OCI-LY1 (cell line): ENCODE measurements at regions not wholly inside any gene's neighbourhood (a gene's known extent, or its start where the extent isn't known, plus 50 kb on each side); places are given as distances from the start of the nearest gene placed in this dataset.
"Not testable (repeated sequence)": the region's sequence is repeated elsewhere in the genome, so short reads cannot be mapped to it uniquely, and the experiment has no call there.

ENCODE experiments used
- H2AFZ ChIP-seq: fragments of 200-600 bp; sonication (generic), shearing (Covaris generic); 2 replicates; pipeline ENCODE4 v1.6.0; 2014; ENCODE audit warnings: antibody characterized with exemption, mild to moderate bottlenecking, low read length
- H3F3A ChIP-seq: fragments of 200-600 bp; sonication (generic), shearing (Covaris generic); 2 replicates; pipeline ENCODE4 v1.6.0; 2014; ENCODE audit warnings: mild to moderate bottlenecking, antibody characterized with exemption, low read length, moderate library complexity; ENCODE audit not compliant: insufficient read depth
- H3K27ac ChIP-seq: fragments of 200-600 bp; sonication (generic); 2 replicates; pipeline ENCODE4 v1.5.1; 2014; ENCODE audit warnings: low read length, mixed run types, mild to moderate bottlenecking, low read depth; ENCODE audit not compliant: poor library complexity, severe bottlenecking
- H3K27me3 ChIP-seq: fragments of 200-600 bp; sonication (generic); 2 replicates; pipeline ENCODE4 v1.6.0; 2014; ENCODE audit warnings: antibody characterized with exemption, mild to moderate bottlenecking, low read length, moderate library complexity; ENCODE audit not compliant: insufficient read depth
- H3K36me3 ChIP-seq: fragments of 200-600 bp; sonication (generic); 2 replicates; pipeline ENCODE4 v1.6.1; 2014; ENCODE audit warnings: mild to moderate bottlenecking, antibody characterized with exemption, low read length, moderate library complexity, mixed read lengths; ENCODE audit not compliant: insufficient read depth
- H3K4me1 ChIP-seq: fragments of 200-600 bp; sonication (generic); 2 replicates; pipeline ENCODE4 v1.5.1; 2014; ENCODE audit warnings: mild to moderate bottlenecking, low read length, moderate library complexity; ENCODE audit not compliant: insufficient read depth, severe bottlenecking
- H3K4me2 ChIP-seq: fragments of 200-600 bp; sonication (generic), shearing (Covaris generic); 2 replicates; pipeline ENCODE4 v1.6.1; 2014; ENCODE audit warnings: low read length
- H3K4me3 ChIP-seq: fragments of 200-600 bp; sonication (generic); 2 replicates; pipeline ENCODE4 v1.5.1; 2014; ENCODE audit warnings: low read length, low read depth, mild to moderate bottlenecking, mixed read lengths; ENCODE audit not compliant: poor library complexity, severe bottlenecking
- H3K79me2 ChIP-seq: fragments of 200-600 bp; shearing (Covaris generic); 2 replicates; pipeline ENCODE4 v1.6.1; 2016; ENCODE audit warnings: mixed run types, low read length, mixed read lengths; ENCODE audit not compliant: insufficient read depth
- H3K9ac ChIP-seq: fragments of 200-600 bp; sonication (generic), shearing (Covaris generic); 2 replicates; pipeline ENCODE4 v1.6.1; 2014; ENCODE audit warnings: mild to moderate bottlenecking, low read length, mixed read lengths
- H3K9me2 ChIP-seq: fragments of 200-600 bp; sonication (generic), shearing (Covaris generic); 2 replicates; pipeline ENCODE4 v1.6.1; 2014; ENCODE audit warnings: low read depth, mild to moderate bottlenecking, low read length, mixed read lengths
- H3K9me3 ChIP-seq: fragments of 200-600 bp; shearing (Covaris generic); 2 replicates; pipeline ENCODE4 v1.6.1; 2014; ENCODE audit warnings: low read length, mixed read lengths
- H4K20me1 ChIP-seq: fragments of 200-600 bp; sonication (generic), shearing (Covaris generic); 2 replicates; pipeline ENCODE4 v1.6.0; 2016; ENCODE audit warnings: mild to moderate bottlenecking, low read length; ENCODE audit not compliant: insufficient read depth
- EZH2 ChIP-seq: fragments of 200-600 bp; sonication (generic), shearing (Covaris generic); IDR thresholded peaks from 2 replicates; pipeline ENCODE4 v1.8.0; 2017; ENCODE audit warnings: borderline replicate concordance, mixed run types, mild to moderate bottlenecking, antibody characterized with exemption, low read length, moderate library complexity, mixed read lengths
- TF ChIP-seq, protein P1 (sequence below): fragments of 200-600 bp; sonication (generic), shearing (Covaris generic); IDR thresholded peaks from 2 replicates; pipeline ENCODE4 v1.5.1; 2017; ENCODE audit warnings: mild to moderate bottlenecking, antibody characterized with exemption, low read length, moderate library complexity, mixed read lengths

DNA sequence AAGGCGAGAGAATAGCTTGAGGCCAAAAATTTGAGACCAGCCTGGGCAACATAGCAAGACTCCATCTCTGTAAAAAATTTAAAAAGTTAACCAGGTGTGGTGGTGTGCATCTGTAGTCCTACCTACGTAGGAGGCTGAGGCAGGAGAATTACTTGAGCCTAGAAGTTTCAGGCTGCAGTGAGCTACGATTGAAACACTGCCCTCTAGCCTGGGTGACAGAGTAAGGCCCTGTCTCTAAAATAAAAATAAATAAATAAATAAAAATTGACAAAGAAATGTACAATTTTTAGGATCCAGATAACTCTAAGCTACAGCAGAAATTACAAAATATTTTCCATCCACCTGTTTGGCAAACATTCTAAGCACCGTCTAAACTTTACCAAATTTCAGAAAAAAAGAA is 941.0 kb upstream of the ADGRB3 start:
- no peak overlapping the region for H3K27ac ChIP-seq
- H3K36me3 ChIP-seq = no peaks in the 10 kb centered on the region
- no peaks in the 10 kb centered on the region for H3K79me2 ChIP-seq
- no peak overlapping the region for H3K9ac ChIP-seq
- no peaks in the 10 kb centered on the region for H3K9me3 ChIP-seq
- no peak overlapping the region for H2AFZ ChIP-seq
- no peaks in the 10 kb centered on the region for H3K4me1 ChIP-seq
- H3K4me3 ChIP-seq = no peak overlapping the region
- H3F3A ChIP-seq = no peaks in the 10 kb centered on the region
- no peaks in the 10 kb centered on the region for H3K9me2 ChIP-seq
- no peak overlapping the region for H3K4me2 ChIP-seq
- TF ChIP-seq, protein P1, sequence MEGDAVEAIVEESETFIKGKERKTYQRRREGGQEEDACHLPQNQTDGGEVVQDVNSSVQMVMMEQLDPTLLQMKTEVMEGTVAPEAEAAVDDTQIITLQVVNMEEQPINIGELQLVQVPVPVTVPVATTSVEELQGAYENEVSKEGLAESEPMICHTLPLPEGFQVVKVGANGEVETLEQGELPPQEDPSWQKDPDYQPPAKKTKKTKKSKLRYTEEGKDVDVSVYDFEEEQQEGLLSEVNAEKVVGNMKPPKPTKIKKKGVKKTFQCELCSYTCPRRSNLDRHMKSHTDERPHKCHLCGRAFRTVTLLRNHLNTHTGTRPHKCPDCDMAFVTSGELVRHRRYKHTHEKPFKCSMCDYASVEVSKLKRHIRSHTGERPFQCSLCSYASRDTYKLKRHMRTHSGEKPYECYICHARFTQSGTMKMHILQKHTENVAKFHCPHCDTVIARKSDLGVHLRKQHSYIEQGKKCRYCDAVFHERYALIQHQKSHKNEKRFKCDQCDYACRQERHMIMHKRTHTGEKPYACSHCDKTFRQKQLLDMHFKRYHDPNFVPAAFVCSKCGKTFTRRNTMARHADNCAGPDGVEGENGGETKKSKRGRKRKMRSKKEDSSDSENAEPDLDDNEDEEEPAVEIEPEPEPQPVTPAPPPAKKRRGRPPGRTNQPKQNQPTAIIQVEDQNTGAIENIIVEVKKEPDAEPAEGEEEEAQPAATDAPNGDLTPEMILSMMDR = no peak
- TF ChIP-seq EZH2 = no peak
- no peaks in the 10 kb centered on the region for H4K20me1 ChIP-seq
- H3K27me3 ChIP-seq = no peaks in the 10 kb centered on the region

DNA sequence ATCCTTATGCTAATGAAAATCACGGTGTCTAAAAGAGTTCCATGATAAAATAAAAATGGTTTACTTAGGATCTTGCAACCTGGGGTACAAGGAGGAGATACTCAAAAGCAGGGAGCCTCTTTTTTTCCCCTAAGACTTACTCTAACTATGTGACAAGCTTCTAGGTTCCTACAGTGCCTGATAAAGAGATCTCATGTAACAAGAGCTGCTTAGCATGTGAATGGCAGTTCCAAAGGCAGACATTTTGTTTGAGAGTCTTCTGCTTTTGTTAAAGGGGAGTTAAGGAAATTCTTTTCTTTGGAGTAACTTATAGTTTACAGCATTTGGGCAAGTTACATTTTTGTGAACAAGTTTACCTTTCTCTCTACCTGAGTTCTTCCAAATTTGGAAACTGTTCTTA is 945.8 kb upstream of the ADGRB3 start:
- H4K20me1 ChIP-seq = no peaks in the 10 kb centered on the region
- no peaks in the 10 kb centered on the region for H3K9me2 ChIP-seq
- no peak overlapping the region for H3K4me2 ChIP-seq
- H3F3A ChIP-seq = no peaks in the 10 kb centered on the region
- no peaks in the 10 kb centered on the region for H3K79me2 ChIP-seq
- no peak overlapping the region for H3K9ac ChIP-seq
- no peaks in the 10 kb centered on the region for H3K4me1 ChIP-seq
- H3K27me3 ChIP-seq = no peaks in the 10 kb centered on the region
- H3K27ac ChIP-seq = no peak overlapping the region
- H3K9me3 ChIP-seq = no peaks in the 10 kb centered on the region
- H2AFZ ChIP-seq = no peak overlapping the region
- no peaks in the 10 kb centered on the region for H3K36me3 ChIP-seq
- H3K4me3 ChIP-seq = no peak overlapping the region
- no peak for TF ChIP-seq EZH2
- TF ChIP-seq, protein P1 = no peak

DNA sequence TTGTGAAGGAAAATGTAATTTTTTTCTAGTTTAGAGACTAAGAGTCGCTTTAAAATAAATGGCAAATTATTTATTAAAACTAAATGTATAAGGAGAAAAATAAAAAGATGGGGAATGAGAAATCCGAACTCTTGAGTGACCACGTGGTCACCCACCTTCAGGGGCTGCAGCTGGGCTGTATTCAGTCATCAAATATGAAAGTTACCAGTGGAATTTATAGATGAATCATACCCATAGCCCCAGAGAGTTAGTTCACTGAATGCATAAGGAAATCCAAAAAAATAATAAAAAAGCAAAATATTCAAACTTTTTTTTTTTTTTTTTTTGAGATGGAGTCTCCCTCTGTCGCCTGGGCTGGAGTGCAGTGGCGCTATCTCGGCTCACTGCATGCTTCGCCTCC is 947.7 kb upstream of the ADGRB3 start:
- Histone ChIP-seq H4K20me1 (no peaks in the 10 kb centered on the region), H3K4me2 (no peak overlapping the region), H3K27me3 (no peaks in the 10 kb centered on the region), H3K9me2 (no peaks in the 10 kb centered on the region), H3K9ac (no peak overlapping the region), H3F3A (no peaks in the 10 kb centered on the region), H3K79me2 (no peaks in the 10 kb centered on the region), H3K4me1 (no peaks in the 10 kb centered on the region), H3K4me3 (no peak overlapping the region), H3K36me3 (no peaks in the 10 kb centered on the region), H2AFZ (no peak overlapping the region), H3K27ac (no peak overlapping the region), H3K9me3 (no peaks in the 10 kb centered on the region)
- TF ChIP-seq, protein P1 = no peak
- TF ChIP-seq EZH2 = no peak

DNA sequence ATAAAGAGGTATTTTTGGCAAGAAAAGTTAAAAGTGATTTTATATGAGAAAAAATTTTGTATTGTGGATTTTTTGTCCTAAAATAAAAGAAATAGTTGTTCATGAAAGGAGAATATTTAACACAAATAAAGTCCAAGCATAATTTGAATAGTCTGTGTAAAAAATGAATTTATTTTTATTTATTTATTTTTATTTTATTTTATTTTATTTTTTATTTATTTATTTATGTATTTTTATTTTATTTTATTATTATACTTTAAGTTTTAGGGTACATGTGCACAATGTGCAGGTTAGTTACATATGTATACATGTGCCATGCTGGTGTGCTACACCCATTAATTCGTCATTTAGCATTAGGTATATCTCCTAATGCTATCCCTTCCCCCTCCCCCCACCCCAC is 948.9 kb upstream of the ADGRB3 start:
- not testable (repeated sequence) for H3K4me3 ChIP-seq, H3K4me1 ChIP-seq, H2AFZ ChIP-seq, H3K27ac ChIP-seq, H3K27me3 ChIP-seq, H3F3A ChIP-seq, H4K20me1 ChIP-seq, H3K79me2 ChIP-seq, H3K4me2 ChIP-seq, H3K9ac ChIP-seq, H3K9me2 ChIP-seq, H3K36me3 ChIP-seq, H3K9me3 ChIP-seq
